ENCODE measurements at regions not wholly inside any gene's neighbourhood (a gene's known extent, or its start where the extent isn't known, plus 50 kb on each side); places are given as distances from the start of the nearest gene placed in this dataset.

DNA sequence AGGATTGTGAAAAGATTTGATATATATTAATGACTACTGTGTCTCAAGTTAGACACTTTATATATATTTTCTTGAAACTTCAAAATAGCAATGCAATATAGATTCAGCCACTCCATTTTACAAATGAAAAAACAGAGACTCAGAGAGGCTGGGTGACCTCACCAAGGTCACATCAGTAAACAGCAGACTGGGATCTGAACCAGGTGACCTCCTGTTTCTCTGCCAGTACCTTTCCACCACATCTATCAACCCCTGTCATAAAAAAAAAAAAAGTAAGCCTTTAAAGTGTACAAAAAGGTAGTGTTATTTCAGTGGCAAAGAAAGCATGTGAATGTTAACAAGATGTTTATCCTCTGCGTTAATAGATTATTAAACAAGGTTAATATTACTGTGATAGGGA lies 466.5 kb upstream of the DYNLRB2 start:
- Histone ChIP-seq H3K27ac (ENCODE audit: insufficient read depth, low read depth, low read length) (no peak overlapping the region), H2AFZ (ENCODE audit: low read depth, low read length) (no peak overlapping the region), H3K27me3 (ENCODE audit: control insufficient read depth in 2 of 2, insufficient read depth in 2 of 2, low read length in 2 of 2) (no peaks in the 10 kb centered on the region), H3K9ac (replicated peaks; ENCODE audit: extremely low read depth, insufficient read depth, low read length) (no peak overlapping the region), H3K4me3 (replicated peaks in 1 of 3; ENCODE audit: insufficient read depth in 1 of 3, low read depth in 1 of 3, low read length in 3 of 3) (no peak overlapping the region), H3K36me3 (ENCODE audit: control insufficient read depth in 2 of 2, extremely low read depth in 1 of 2, insufficient read depth in 2 of 2, low read length in 2 of 2) (no peaks in the 10 kb centered on the region), H3K79me2 (ENCODE audit: control insufficient read depth, insufficient read depth, low read length) (no peaks in the 10 kb centered on the region), H3K4me2 (ENCODE audit: insufficient read depth, low read length) (no peak overlapping the region), H3K9me3 (replicated peaks; ENCODE audit: control insufficient read depth, insufficient read depth, low read length) (no peaks in the 10 kb centered on the region), H4K20me1 (replicated peaks; ENCODE audit: control insufficient read depth, extremely low read depth, insufficient read depth, low read length) (no peaks in the 10 kb centered on the region), H3K4me1 (ENCODE audit: control insufficient read depth, extremely low read depth, insufficient read depth, low read length) (no peaks in the 10 kb centered on the region), H3K9me1 (replicated peaks; ENCODE audit: control insufficient read depth, extremely low read depth, insufficient read depth, low read length) (no peaks in the 10 kb centered on the region)
- DNase-seq (ENCODE audit: low read depth, low spot score), result no peak
- BruUV-seq (replicated peaks), result no TSS peak
- CTCF ChIA-PET, result no interaction called here
- intact Hi-C loops (cut with micrococcal nuclease), result no loop called here
- no peak for FAIRE-seq
- dilution Hi-C loops (cut with MboI; ENCODE audit: extremely low pct_ligation_motif_present, low sequenced_read_pairs), result no loop called here
- TF ChIP-seq MYC (IDR thresholded peaks at IDR 0.05; ENCODE audit: low read depth, low read length) (no peak), EZH2 (IDR thresholded peaks at IDR 0.05; ENCODE audit: borderline replicate concordance, low read depth, low read length, severe bottlenecking) (no peak), JUN (IDR thresholded peaks at IDR 0.05; ENCODE audit: borderline replicate concordance, insufficient read depth, insufficient read length, low read depth) (no peak), FOS (IDR thresholded peaks at IDR 0.05; ENCODE audit: borderline replicate concordance, insufficient read depth, low read length) (no peak), MAX (IDR thresholded peaks at IDR 0.05; ENCODE audit: insufficient read depth, insufficient read length) (no peak), CTCF (IDR thresholded peaks at IDR 0.05; ENCODE audit: extremely low read depth in 1 of 2, insufficient read depth in 1 of 2, low read depth in 1 of 2, low read length in 2 of 2) (no peak), GATA2 (IDR thresholded peaks at IDR 0.05; ENCODE audit: insufficient read depth, insufficient read length, low read depth, low read length) (no peak), POLR2AphosphoS5 (IDR thresholded peaks at IDR 0.05; ENCODE audit: insufficient read depth, low read depth, low read length) (no peak), POLR2A (IDR thresholded peaks at IDR 0.05; ENCODE audit: low read depth, low read length) (no peak)
- POLR2A ChIA-PET, result no interaction called here

All from endothelial cell of umbilical vein (primary cell).